GM10248 (cell line): ENCODE measurements at regions not wholly inside any gene's neighbourhood (a gene's known extent, or its start where the extent isn't known, plus 50 kb on each side); places are given as distances from the start of the nearest gene placed in this dataset.

Experiments used
- CTCF ChIA-PET: fragments of 300-600 bp; sonication (Branson Sonifier 250); formaldehyde crosslinking; extraction: SDS; loops from one replicate; lab custom pipeline; 2021; ENCODE audit warnings: antibody characterized with exemption; lab: Yijun Ruan, JAX
- POLR2A ChIA-PET: fragments of 350-650 bp; sonication (Branson Sonifier 250); formaldehyde crosslinking; extraction: SDS; loops from one replicate; lab custom pipeline; 2020; ENCODE audit warnings: antibody characterized with exemption; lab: Yijun Ruan, JAX
- DNase-seq: peaks from one replicate; pipeline ENCODE4 v3.0.0; 2012; ENCODE audit errors: extremely low spot score
- CTCF ChIP-seq: IDR thresholded peaks from 2 replicates; pipeline ENCODE4 v1.5.1; 2012; ENCODE audit warnings: mild to moderate bottlenecking, low read depth; ENCODE audit errors: extremely low read depth, missing control alignments, control extremely low read depth

GRCh38 chr14:28121512-28122297 lies 644.9 kb upstream of the FOXG1 start:
- POLR2A ChIA-PET = no interaction called here

GRCh38 chr14:28130610-28131284 lies 635.8 kb upstream of the FOXG1 start:
- POLR2A ChIA-PET = no interaction called here
- no peak for TF ChIP-seq CTCF
- CTCF ChIA-PET = no interaction called here
- no peak for DNase-seq

More at GRCh38 chr14:28121512-28122297, 644.9 kb upstream of the FOXG1 start:
- DNase-seq = no peak
- TF ChIP-seq CTCF = no peak
- CTCF ChIA-PET = no interaction called here

- TF ChIP-seq CTCF = no peak
- no peak for DNase-seq
- CTCF ChIA-PET = no interaction called here
- POLR2A ChIA-PET = no interaction called here
Observed at GRCh38 chr14:28138341-28138740, 628.2 kb upstream of the FOXG1 start.

GRCh38 chr14:28141662-28142061 lies 624.9 kb upstream of the FOXG1 start:
- TF ChIP-seq CTCF = no peak
- CTCF ChIA-PET = no interaction called here
- DNase-seq = no peak
- POLR2A ChIA-PET = no interaction called here

- ChIA-PET POLR2A (no interaction called here), CTCF (no interaction called here)
- no peak for TF ChIP-seq CTCF
- DNase-seq = no peak
Observed at GRCh38 chr14:28142400-28143015, 624.1 kb upstream of the FOXG1 start.

GRCh38 chr14:28143316-28143715 lies 623.3 kb upstream of the FOXG1 start:
- DNase-seq = no peak
- POLR2A ChIA-PET = no interaction called here
- TF ChIP-seq CTCF = no peak
- CTCF ChIA-PET = no interaction called here
